Activated naive CD4-positive, alpha-beta T cell treated with anti-CD3 and anti-CD28 coated beads, Interleukin-2, amount 10 ng/mL, durations not matched to agents 7 days and 5 days (primary cell): ENCODE measurements at regions not wholly inside any gene's neighbourhood (a gene's known extent, or its start where the extent isn't known, plus 50 kb on each side); places are given as distances from the start of the nearest gene placed in this dataset.

Source experiments
- CTCF ChIA-PET: fragments of 350-600 bp; sonication (Branson Sonifier 250); formaldehyde crosslinking; loops from one replicate; lab custom pipeline; 2021; ENCODE audit warnings: antibody characterized with exemption; lab: Charles Lee
- DNase-seq: peaks from one replicate; pipeline ENCODE4 v3.0.0-alpha.2; 2020
- H3K27ac Mint-ChIP-seq: one replicate; pipeline ENCODE4 v1.8.0; 2021; ENCODE audit warnings: mild to moderate bottlenecking, moderate library complexity, mixed read lengths
- H3K27me3 Mint-ChIP-seq: one replicate; pipeline ENCODE4 v1.8.0; 2021; ENCODE audit warnings: mild to moderate bottlenecking, mixed read lengths
- H3K36me3 Mint-ChIP-seq: one replicate; pipeline ENCODE4 v1.8.0; 2021; ENCODE audit warnings: mixed read lengths
- H3K4me1 Mint-ChIP-seq: one replicate; pipeline ENCODE4 v1.8.0; 2021; ENCODE audit warnings: mixed read lengths
- H3K4me3 Mint-ChIP-seq: one replicate; pipeline ENCODE4 v1.8.0; 2021; ENCODE audit warnings: mild to moderate bottlenecking, moderate library complexity, mixed read lengths
- H3K9me3 Mint-ChIP-seq: one replicate; pipeline ENCODE4 v1.8.0; 2021; ENCODE audit warnings: mixed read lengths

DNA sequence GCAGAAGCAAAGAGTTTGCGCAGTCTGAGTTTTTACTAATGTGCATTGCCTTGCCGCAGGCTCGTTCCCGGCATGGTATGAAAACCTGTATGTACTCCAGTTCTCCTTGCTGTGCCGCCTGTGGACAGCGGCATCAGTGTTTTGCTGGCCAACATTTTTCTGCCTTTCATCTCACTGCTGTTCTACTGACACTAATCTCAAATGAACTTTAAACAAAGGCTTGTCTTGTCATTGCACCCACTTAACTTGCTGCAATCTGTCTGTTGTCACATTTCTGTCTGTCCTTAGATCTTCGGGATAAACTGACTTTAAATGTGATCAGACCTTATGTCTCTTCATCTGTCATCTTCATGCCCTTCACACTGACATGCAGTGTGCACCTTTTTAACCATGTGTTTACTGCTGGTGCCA lies 71.7 kb upstream of the ZNRF2 start:
- H3K4me3 Mint-ChIP-seq: no peak overlapping the region
- no peak for DNase-seq
- no peaks in the 10 kb centered on the region for H3K36me3 Mint-ChIP-seq
- peaks cover 15% of the 10 kb centered on the region for H3K27me3 Mint-ChIP-seq
- CTCF ChIA-PET: no interaction called here
- no peaks in the 10 kb centered on the region for H3K4me1 Mint-ChIP-seq
- no peaks in the 10 kb centered on the region for H3K9me3 Mint-ChIP-seq
- H3K27ac Mint-ChIP-seq: no peak overlapping the region

DNA sequence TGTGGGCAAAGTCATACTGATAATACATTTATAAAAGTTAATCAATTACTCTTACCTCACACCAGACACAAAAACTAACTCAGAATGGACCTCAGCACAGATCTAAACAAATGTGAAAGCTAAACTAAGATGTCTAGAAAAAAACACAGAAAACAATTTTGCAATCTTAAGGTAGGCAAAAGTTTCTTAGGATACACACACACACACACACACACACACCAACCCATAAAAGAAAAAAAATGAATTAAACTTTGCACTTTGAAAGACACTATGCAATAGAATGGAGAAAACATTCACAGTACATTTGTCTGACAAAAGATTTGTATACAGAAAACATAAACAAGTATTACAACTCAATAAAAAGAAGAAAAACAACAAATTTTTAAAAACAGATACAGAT lies 70.8 kb upstream of the ZNRF2 start:
- H3K9me3 Mint-ChIP-seq: no peaks in the 10 kb centered on the region
- no peaks in the 10 kb centered on the region for H3K4me1 Mint-ChIP-seq
- no peaks in the 10 kb centered on the region for H3K36me3 Mint-ChIP-seq
- DNase-seq: no peak
- H3K27me3 Mint-ChIP-seq: peaks cover 15% of the 10 kb centered on the region
- no peak overlapping the region for H3K27ac Mint-ChIP-seq
- CTCF ChIA-PET: no interaction called here
- no peak overlapping the region for H3K4me3 Mint-ChIP-seq

DNA sequence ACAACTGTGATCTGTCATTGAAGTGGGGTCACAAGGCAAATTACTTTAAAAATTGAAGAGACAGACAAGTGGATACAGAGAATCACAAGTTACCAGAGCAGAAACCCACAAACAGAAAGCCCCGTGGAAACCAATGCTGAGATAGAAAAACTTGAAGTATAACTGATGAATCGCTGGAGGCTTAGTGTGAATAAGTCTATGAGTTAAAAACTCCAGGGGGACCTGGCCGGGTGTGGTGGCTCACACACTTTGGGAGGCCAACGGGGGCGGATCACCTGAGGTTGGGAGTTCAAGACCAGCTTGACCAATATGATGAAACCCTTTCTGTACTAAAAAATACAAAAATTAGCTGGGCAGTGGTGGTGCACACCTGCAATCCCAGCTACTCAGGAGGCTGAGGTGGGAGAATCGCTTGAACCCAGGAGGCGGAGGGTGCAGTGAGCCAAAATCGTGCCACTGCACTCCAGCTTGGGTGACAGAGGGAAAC lies 69.7 kb upstream of the ZNRF2 start:
- H3K4me3 Mint-ChIP-seq: no peak overlapping the region
- CTCF ChIA-PET: no interaction called here
- no peak overlapping the region for H3K27ac Mint-ChIP-seq
- no peaks in the 10 kb centered on the region for H3K36me3 Mint-ChIP-seq
- H3K4me1 Mint-ChIP-seq: no peaks in the 10 kb centered on the region
- DNase-seq: no peak
- H3K9me3 Mint-ChIP-seq: no peaks in the 10 kb centered on the region
- peaks cover 15% of the 10 kb centered on the region for H3K27me3 Mint-ChIP-seq

DNA sequence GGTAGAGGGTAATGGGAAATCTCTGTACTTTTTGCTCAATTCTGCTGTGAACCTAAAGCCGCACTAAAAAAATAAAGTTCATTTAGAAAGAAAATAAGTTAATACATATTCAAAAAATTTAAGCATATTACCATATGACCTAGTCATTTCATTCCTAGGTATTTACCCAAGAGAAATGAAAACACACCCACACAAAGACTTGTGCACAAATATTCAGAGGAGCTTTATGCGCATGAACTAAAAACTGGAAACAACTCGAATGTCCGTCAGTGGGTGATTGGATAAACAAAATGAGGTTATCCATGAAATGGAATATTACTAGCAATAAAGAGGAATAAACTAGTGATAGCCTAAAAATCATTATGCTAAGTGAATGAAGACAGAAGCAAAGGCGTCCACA lies 62.6 kb upstream of the ZNRF2 start:
- no peaks in the 10 kb centered on the region for H3K4me1 Mint-ChIP-seq
- no peaks in the 10 kb centered on the region for H3K36me3 Mint-ChIP-seq
- no peak overlapping the region for H3K27ac Mint-ChIP-seq
- H3K9me3 Mint-ChIP-seq: no peaks in the 10 kb centered on the region
- no peak overlapping the region for H3K4me3 Mint-ChIP-seq
- peaks cover 7% of the 10 kb centered on the region for H3K27me3 Mint-ChIP-seq
- no peak for DNase-seq
- CTCF ChIA-PET: no interaction called here

DNA sequence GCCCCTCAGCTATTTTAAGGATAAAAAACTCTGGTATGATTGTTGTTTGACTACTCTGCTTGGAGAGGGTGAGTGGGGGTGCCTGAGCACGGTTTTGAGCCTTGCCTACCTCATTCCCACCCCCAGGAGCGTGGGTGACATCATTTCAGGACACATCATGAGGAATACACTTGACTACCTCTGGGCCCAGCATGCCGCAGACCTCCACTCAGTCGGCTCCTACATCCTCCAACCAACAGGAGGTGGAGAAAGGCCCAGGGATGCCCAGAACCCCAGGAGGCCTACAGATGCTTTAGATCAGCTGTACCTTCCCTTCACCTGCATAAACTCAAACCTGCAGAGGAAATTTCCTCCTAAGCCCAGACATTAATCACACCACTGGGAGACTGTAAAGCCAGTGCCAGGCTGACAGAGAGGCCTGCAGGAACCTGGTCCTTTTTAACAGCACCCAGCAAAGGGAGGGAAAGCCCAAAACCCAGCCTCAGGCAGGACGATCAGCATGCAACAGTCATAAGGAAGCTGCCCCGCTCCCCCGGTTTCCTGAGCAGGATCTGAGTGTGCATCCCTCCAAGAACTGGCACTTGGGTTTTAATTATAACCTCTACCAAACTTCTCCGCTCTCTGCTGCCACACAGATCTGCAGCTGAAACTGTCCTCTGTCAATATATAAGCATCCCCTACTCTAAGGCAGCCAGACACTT lies 61.7 kb upstream of the ZNRF2 start:
- peaks cover 7% of the 10 kb centered on the region for H3K27me3 Mint-ChIP-seq
- no peak overlapping the region for H3K27ac Mint-ChIP-seq
- H3K36me3 Mint-ChIP-seq: no peaks in the 10 kb centered on the region
- H3K4me3 Mint-ChIP-seq: no peak overlapping the region
- DNase-seq: no peak
- H3K4me1 Mint-ChIP-seq: no peaks in the 10 kb centered on the region
- CTCF ChIA-PET: no interaction called here
- no peaks in the 10 kb centered on the region for H3K9me3 Mint-ChIP-seq

DNA sequence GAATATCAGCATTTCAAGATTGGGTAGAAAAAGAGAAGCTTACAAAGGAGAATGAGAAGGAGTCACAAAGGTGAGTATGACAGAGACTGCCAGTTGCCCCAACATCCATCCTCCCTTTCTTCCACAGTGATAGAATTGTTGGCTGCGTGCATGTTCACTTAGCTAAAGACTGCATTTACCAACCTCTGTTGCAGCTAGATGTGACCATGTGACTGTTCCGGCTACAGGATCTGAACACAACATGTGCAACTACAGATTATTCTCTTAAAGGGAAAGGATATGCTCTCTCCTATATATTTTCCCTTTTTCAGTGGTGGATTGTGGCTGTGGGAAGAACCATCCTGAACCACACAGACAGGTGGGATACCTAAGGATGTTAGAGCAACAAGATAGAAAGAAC lies 60.5 kb upstream of the ZNRF2 start:
- CTCF ChIA-PET: interaction anchor here (0.6 kb wide), 1 partner anchor 59 kb away, joined by 4 read pairs; no protein-coding TSS in a partner anchor
- Mint-ChIP-seq H3K4me3 (no peak overlapping the region), H3K27me3 (peaks cover 7% of the 10 kb centered on the region), H3K27ac (no peak overlapping the region), H3K9me3 (no peaks in the 10 kb centered on the region), H3K36me3 (no peaks in the 10 kb centered on the region), H3K4me1 (no peaks in the 10 kb centered on the region)
- no peak for DNase-seq

DNA sequence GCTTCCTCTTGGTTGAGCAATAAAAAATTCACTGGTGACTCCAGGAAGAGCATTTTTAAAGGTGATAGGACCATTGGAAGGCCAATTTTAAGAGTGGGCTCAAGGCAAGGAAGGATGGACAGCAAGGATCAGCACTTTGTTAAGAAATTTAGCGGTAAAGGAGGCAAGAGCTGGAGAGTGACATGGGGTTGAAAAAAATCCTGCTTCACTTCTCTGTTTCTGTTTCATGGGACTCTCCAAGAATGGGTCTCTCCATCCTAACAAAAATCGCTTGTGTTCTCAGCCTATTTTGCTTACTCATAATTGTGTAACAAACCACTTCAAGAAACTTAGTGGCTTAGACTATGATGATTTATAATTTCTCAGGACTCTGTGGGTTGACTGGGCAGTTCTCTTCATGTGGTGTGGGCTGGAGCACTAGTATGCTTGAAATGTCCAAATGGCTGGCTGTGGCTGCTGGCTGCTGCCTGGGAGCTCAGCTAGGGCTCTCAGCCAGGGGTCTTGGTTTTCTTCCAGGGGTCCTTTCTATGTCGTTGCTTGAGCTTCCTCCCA lies 59.8 kb upstream of the ZNRF2 start:
- CTCF ChIA-PET: no interaction called here
- Mint-ChIP-seq H3K27me3 (peaks cover 7% of the 10 kb centered on the region), H3K4me1 (no peaks in the 10 kb centered on the region), H3K36me3 (no peaks in the 10 kb centered on the region), H3K9me3 (no peaks in the 10 kb centered on the region), H3K4me3 (no peak overlapping the region), H3K27ac (no peak overlapping the region)
- no peak for DNase-seq

DNA sequence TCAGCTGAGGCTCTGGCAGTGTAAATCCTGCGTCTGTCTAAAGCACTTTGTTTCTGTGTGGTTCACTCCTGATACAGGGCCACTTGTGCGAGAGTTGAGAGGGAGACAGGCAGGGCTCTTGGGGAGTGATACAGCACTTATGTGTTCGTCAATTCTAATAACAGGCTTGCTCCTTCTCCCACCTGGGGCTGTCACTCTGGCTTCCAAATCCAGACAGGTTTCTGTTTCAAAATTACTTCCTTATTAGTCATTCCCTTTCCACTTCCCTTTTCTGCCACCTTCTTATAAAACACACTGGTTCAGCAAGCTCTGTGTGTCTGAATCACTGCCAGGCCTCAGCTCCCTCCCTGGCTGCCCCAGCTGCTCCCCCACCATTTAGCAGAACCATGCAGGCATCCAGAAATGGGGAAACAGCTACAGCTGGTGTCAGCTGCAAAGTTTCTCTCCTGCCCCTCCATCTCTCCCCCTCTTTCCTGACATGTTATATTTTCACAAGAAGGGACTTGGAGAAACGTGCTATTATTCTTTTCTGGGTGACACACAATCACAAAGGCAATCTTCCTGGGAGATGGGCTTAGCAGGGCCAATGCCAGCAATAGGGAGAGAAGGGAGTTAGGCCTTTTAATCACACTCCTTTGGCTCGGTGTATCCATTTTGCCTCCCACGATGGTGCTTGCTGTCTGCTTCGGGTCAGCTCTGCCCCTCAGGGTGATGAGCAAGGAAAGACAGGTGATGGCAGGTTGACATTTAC lies 58.4 kb upstream of the ZNRF2 start:
- Mint-ChIP-seq H3K27ac (no peak overlapping the region), H3K36me3 (no peaks in the 10 kb centered on the region), H3K27me3 (peaks cover 15% of the 10 kb centered on the region), H3K4me3 (no peak overlapping the region), H3K4me1 (no peaks in the 10 kb centered on the region), H3K9me3 (no peaks in the 10 kb centered on the region)
- CTCF ChIA-PET: no interaction called here
- DNase-seq: no peak

DNA sequence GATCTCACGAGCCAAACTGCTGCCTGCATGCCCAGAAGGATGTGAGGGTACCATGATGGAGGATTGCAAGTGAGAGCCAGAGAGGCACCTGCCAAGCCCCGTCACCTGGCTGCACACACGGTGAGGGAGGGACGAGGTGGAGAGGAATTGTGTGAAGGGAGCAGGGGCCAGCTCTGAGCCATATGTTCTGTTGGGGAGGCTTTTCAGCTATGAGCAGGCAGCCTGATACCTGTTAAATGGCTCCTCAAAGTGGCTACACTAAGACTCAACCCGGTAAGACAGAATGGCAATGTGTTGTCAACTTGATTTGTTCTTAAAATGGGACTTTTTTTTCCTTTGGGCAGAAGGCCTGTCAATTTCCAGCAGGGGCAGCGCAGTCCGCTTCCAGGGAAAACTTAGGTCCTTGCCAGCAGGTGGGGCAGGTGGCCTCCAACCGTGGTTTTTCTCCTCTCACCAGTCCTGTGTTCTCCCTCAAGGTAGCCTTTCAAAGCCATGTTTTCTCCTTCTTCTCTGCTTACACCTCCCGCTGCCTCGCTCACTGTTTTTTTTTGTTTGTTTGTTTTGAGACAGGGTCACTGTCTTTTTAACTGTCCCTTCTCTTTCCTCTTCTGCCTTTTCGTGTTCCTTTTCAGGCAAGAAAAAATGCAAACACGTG lies 57.7 kb upstream of the ZNRF2 start:
- no peaks in the 10 kb centered on the region for H3K4me1 Mint-ChIP-seq
- no peak for DNase-seq
- no peak overlapping the region for H3K4me3 Mint-ChIP-seq
- H3K27ac Mint-ChIP-seq: no peak overlapping the region
- CTCF ChIA-PET: no interaction called here
- peaks cover 19% of the 10 kb centered on the region for H3K27me3 Mint-ChIP-seq
- no peaks in the 10 kb centered on the region for H3K9me3 Mint-ChIP-seq
- no peaks in the 10 kb centered on the region for H3K36me3 Mint-ChIP-seq

DNA sequence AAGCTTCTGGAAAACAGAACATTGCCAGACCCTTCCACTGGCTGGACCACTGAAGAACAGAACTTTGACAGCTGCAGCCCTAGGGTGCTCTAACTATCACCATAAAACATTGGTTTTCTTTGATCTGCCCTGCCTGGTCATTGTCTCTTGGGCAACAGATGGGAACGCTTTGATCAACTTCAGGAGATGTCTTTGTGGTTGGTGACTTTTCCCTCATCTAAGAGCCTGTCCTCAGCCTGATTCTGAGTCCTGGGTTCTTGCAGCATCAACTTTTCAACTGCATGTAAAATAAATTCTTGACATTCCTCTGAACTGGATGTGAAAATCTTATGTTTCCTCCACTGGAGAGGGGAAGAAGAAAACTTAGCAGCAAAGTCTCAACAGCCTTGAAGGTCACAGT lies 53.1 kb upstream of the ZNRF2 start:
- no peaks in the 10 kb centered on the region for H3K36me3 Mint-ChIP-seq
- no peaks in the 10 kb centered on the region for H3K4me1 Mint-ChIP-seq
- no peaks in the 10 kb centered on the region for H3K9me3 Mint-ChIP-seq
- H3K27me3 Mint-ChIP-seq: peaks cover 13% of the 10 kb centered on the region
- no peak overlapping the region for H3K27ac Mint-ChIP-seq
- no peak overlapping the region for H3K4me3 Mint-ChIP-seq
- DNase-seq: no peak
- CTCF ChIA-PET: no interaction called here

DNA sequence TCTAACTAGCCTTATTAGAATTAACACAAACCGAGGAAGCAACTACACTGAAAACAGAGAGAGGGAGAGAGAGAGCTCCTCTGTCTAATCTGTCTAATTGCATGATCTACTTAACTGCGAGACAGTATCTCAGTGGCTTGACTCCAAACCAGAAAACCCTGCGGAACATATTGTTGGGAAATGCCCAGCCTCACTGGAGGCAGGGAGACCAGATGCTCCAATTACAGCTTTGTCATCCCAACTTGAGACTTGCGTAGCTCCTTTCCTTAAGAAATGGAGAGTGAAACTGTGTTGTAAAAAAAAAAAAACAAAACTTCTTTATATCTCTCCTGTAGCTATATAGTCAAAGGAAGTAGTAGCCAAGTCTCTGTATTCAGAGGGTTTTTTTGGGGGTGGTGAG lies 52.0 kb upstream of the ZNRF2 start:
- no peak overlapping the region for H3K27ac Mint-ChIP-seq
- CTCF ChIA-PET: no interaction called here

More for the DNA sequence above, 52.0 kb upstream of the ZNRF2 start:
- Mint-ChIP-seq H3K36me3 (no peaks in the 10 kb centered on the region), H3K27me3 (peaks cover 13% of the 10 kb centered on the region), H3K4me1 (no peaks in the 10 kb centered on the region), H3K9me3 (no peaks in the 10 kb centered on the region), H3K4me3 (no peak overlapping the region)
- DNase-seq: no peak
